HepG2 (cell line): ENCODE measurements at regions not wholly inside any gene's neighbourhood (a gene's known extent, or its start where the extent isn't known, plus 50 kb on each side); places are given as distances from the start of the nearest gene placed in this dataset.

Experiments used
- ATF7 ChIP-seq, 2 experiments: fragments of 450-650 bp in 1 of 2; sonication (generic) in 1 of 2; formaldehyde crosslinking in 1 of 2; IDR thresholded peaks; 2 replicates each; pipeline versions ENCODE4 v1.4.0 to v1.6.1; 2016 to 2020; ENCODE audit warnings: antibody characterized with exemption in 1 of 2, mild to moderate bottlenecking in 1 of 2, missing genetic modification reagents in 1 of 2
- CEBPB ChIP-seq: IDR thresholded peaks from 2 replicates; pipeline ENCODE4 v1.6.1; 2011; ENCODE audit warnings: low read depth, low read length, improper control_type of control experiment, borderline replicate concordance
- CHCHD3 ChIP-seq: sonication (generic); formaldehyde crosslinking; IDR thresholded peaks from 2 replicates; pipeline ENCODE4 v1.8.0; 2022; ENCODE audit warnings: mild to moderate bottlenecking, missing genetic modification reagents, moderate library complexity
- CSRNP1 ChIP-seq: sonication (generic); formaldehyde crosslinking; IDR thresholded peaks from 2 replicates; pipeline ENCODE4 v1.8.1; 2023; ENCODE audit warnings: mild to moderate bottlenecking, missing genetic modification reagents
- GLI4 ChIP-seq: sonication (generic); formaldehyde crosslinking; IDR thresholded peaks from 2 replicates; pipeline ENCODE4 v1.5.1; 2020; ENCODE audit warnings: missing genetic modification reagents, mild to moderate bottlenecking, moderate library complexity, borderline replicate concordance
- HNF4A ChIP-seq: sonication (generic); formaldehyde crosslinking; IDR thresholded peaks from 2 replicates; pipeline ENCODE4 v1.4.0; 2020; ENCODE audit warnings: missing genetic modification reagents
- KDM4B ChIP-seq: sonication (generic); formaldehyde crosslinking; IDR thresholded peaks from 2 replicates; pipeline ENCODE4 v1.4.0; 2020; ENCODE audit warnings: missing genetic modification reagents
- MAFK ChIP-seq, 2 experiments: IDR thresholded peaks in 1 of 2; conservative IDR thresholded peaks in 1 of 2; 2 replicates each; pipeline ENCODE4 v1.6.1; 2011; ENCODE audit warnings: improper control_type of control experiment in 2 of 2, low read length in 2 of 2
- MIXL1 ChIP-seq: IDR thresholded peaks from 2 replicates; pipeline ENCODE4 v1.6.1; 2016
- MLX ChIP-seq: IDR thresholded peaks from 2 replicates; pipeline ENCODE4 v1.6.1; 2016
- NFIB ChIP-seq: sonication (generic); formaldehyde crosslinking; IDR thresholded peaks from 2 replicates; pipeline ENCODE4 v1.9.0; 2021; ENCODE audit warnings: missing genetic modification reagents, mild to moderate bottlenecking, borderline replicate concordance
- SMAD1 ChIP-seq: sonication (generic); formaldehyde crosslinking; IDR thresholded peaks from 2 replicates; pipeline ENCODE4 v1.4.0; 2020; ENCODE audit warnings: missing genetic modification reagents, low read depth, mild to moderate bottlenecking, borderline replicate concordance
- SOX6 ChIP-seq, 2 experiments: fragments of 450-650 bp in 1 of 2; sonication (generic) in 1 of 2; formaldehyde crosslinking in 1 of 2; IDR thresholded peaks; 2 replicates each; pipeline versions ENCODE4 v1.4.0 to v1.6.1; 2017 to 2020; ENCODE audit warnings: antibody characterized with exemption in 1 of 2, mild to moderate bottlenecking in 1 of 2, missing genetic modification reagents in 1 of 2
- TP53 ChIP-seq: sonication (generic); formaldehyde crosslinking; conservative IDR thresholded peaks from 2 replicates; pipeline ENCODE4 v1.4.0; 2020; ENCODE audit warnings: missing genetic modification reagents
- ZNF101 ChIP-seq: sonication (generic); formaldehyde crosslinking; IDR thresholded peaks from 2 replicates; pipeline ENCODE4 v1.4.0; 2020; ENCODE audit warnings: mild to moderate bottlenecking, low read depth, missing genetic modification reagents, borderline replicate concordance
- ZNF20 ChIP-seq: sonication (generic); formaldehyde crosslinking; IDR thresholded peaks from 2 replicates; pipeline ENCODE4 v1.4.0; 2020; ENCODE audit warnings: mild to moderate bottlenecking, moderate library complexity, missing genetic modification reagents
- ZNF264 ChIP-seq: sonication (generic); formaldehyde crosslinking; IDR thresholded peaks from 2 replicates; pipeline ENCODE4 v1.4.0; 2020; ENCODE audit warnings: missing genetic modification reagents
- ZNF331 ChIP-seq: sonication (generic); formaldehyde crosslinking; IDR thresholded peaks from 2 replicates; pipeline ENCODE4 v1.4.0; 2020; ENCODE audit warnings: missing genetic modification reagents
- ZUFSP ChIP-seq: sonication (generic); formaldehyde crosslinking; IDR thresholded peaks from 2 replicates; pipeline ENCODE4 v1.9.0; 2021; ENCODE audit warnings: missing genetic modification reagents, mild to moderate bottlenecking, borderline replicate concordance
- TF ChIP-seq, protein P1 (sequence below): sonication (generic); formaldehyde crosslinking; IDR thresholded peaks from 2 replicates; pipeline ENCODE4 v1.5.1; 2020; ENCODE audit warnings: mild to moderate bottlenecking, missing genetic modification reagents
- TF ChIP-seq, protein P2 (sequence below): sonication (generic); formaldehyde crosslinking; IDR thresholded peaks from 2 replicates; pipeline ENCODE4 v1.9.0; 2022; ENCODE audit warnings: low read depth, missing genetic modification reagents

GRCh38 chr1:222877854-222878253 lies 63.0 kb downstream of the DISP1 start (continued):
- no peak for TF ChIP-seq TP53
- TF ChIP-seq KDM4B, result no peak
- TF ChIP-seq GLI4 (CRISPR knock-in tag), result no peak
- TF ChIP-seq NFIB (CRISPR knock-in tag), result no peak
- no peak for TF ChIP-seq CHCHD3 (CRISPR knock-in tag)
- TF ChIP-seq MIXL1 (CRISPR knock-in tag), result peak; percentile 31; the same call in 1 of the 2 replicates
- TF ChIP-seq SMAD1 (CRISPR knock-in tag), result no peak
- TF ChIP-seq, protein P1, sequence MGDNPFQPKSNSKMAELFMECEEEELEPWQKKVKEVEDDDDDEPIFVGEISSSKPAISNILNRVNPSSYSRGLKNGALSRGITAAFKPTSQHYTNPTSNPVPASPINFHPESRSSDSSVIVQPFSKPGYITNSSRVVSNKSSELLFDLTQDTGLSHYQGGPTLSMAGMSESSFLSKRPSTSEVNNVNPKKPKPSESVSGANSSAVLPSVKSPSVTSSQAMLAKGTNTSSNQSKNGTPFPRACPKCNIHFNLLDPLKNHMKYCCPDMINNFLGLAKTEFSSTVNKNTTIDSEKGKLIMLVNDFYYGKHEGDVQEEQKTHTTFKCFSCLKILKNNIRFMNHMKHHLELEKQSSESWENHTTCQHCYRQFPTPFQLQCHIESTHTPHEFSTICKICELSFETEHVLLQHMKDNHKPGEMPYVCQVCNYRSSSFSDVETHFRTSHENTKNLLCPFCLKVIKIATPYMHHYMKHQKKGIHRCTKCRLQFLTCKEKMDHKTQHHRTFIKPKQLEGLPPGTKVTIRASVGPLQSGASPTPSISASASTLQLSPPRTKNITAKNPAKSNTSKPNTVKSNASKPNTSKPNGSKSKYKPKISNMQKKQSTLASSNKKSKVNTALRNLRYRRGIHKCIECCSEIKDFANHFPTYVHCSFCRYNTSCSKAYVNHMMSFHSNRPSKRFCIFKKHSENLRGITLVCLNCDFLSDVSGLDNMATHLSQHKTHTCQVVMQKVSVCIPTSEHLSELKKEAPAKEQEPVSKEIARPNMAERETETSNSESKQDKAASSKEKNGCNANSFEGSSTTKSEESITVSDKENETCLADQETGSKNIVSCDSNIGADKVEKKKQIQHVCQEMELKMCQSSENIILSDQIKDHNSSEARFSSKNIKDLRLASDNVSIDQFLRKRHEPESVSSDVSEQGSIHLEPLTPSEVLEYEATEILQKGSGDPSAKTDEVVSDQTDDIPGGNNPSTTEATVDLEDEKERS, result no peak
- TF ChIP-seq SOX6 (IDR thresholded peaks at IDR 0.05), result no peak
- peak; percentile 93 for TF ChIP-seq SOX6 (CRISPR knock-in tag; IDR thresholded peaks at IDR 0.05)
- no peak for TF ChIP-seq ZNF20 (CRISPR knock-in tag)
- TF ChIP-seq ZNF331 (CRISPR knock-in tag), result 0 out of 2 replicates have a peak, but pooled peaks have one; percentile 7
- TF ChIP-seq, protein P2, sequence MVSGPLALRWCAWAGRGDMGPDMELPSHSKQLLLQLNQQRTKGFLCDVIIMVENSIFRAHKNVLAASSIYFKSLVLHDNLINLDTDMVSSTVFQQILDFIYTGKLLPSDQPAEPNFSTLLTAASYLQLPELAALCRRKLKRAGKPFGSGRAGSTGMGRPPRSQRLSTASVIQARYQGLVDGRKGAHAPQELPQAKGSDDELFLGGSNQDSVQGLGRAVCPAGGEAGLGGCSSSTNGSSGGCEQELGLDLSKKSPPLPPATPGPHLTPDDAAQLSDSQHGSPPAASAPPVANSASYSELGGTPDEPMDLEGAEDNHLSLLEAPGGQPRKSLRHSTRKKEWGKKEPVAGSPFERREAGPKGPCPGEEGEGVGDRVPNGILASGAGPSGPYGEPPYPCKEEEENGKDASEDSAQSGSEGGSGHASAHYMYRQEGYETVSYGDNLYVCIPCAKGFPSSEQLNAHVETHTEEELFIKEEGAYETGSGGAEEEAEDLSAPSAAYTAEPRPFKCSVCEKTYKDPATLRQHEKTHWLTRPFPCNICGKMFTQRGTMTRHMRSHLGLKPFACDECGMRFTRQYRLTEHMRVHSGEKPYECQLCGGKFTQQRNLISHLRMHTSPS (CRISPR knock-in tag), result no peak
- no peak for TF ChIP-seq ZNF101
- TF ChIP-seq ZUFSP (CRISPR knock-in tag), result no peak
- TF ChIP-seq ATF7 (IDR thresholded peaks at IDR 0.05), result no peak
- no peak for TF ChIP-seq ATF7 (CRISPR knock-in tag; IDR thresholded peaks at IDR 0.05)
- TF ChIP-seq HNF4A, result peak; percentile 50
- no peak for TF ChIP-seq MAFK (conservative IDR thresholded peaks at IDR 0.05 in 1 of 2, IDR thresholded peaks at IDR 0.05 in 1 of 2; ENCODE audit: low read length in 2 of 2)
- no peak for TF ChIP-seq CSRNP1 (CRISPR knock-in tag)
- no peak for TF ChIP-seq ZNF264 (CRISPR knock-in tag)
- 0 out of 2 replicates have a peak, but pooled peaks have one; percentile 14 for TF ChIP-seq CEBPB
- no peak for TF ChIP-seq MLX (CRISPR knock-in tag)
